HEK293T (cell line): ENCODE measurements at regions not wholly inside any gene's neighbourhood (a gene's known extent, or its start where the extent isn't known, plus 50 kb on each side); places are given as distances from the start of the nearest gene placed in this dataset.
"Not testable (repeated sequence)": the region's sequence is repeated elsewhere in the genome, so short reads cannot be mapped to it uniquely, and the experiment has no call there.

Source experiments
- BHLHE40 ChIP-seq: fragments of 450-650 bp; IDR thresholded peaks from 2 replicates; pipeline ENCODE4 v1.6.1; 2016; ENCODE audit warnings: mild to moderate bottlenecking, moderate library complexity, borderline replicate concordance
- FOXM1 ChIP-seq: fragments of 450-650 bp; IDR thresholded peaks from 2 replicates; pipeline ENCODE4 v1.6.1; 2017; ENCODE audit warnings: mild to moderate bottlenecking, borderline replicate concordance
- NFRKB ChIP-seq: fragments of 450-650 bp; IDR thresholded peaks from 2 replicates; pipeline ENCODE4 v1.6.1; 2016; ENCODE audit warnings: mild to moderate bottlenecking, moderate library complexity
- TARDBP ChIP-seq: fragments of 450-650 bp; IDR thresholded peaks from 2 replicates; pipeline ENCODE4 v1.6.1; 2016

- not testable (repeated sequence) for TF ChIP-seq TARDBP, BHLHE40, FOXM1, NFRKB
These were observed 719.6 kb upstream of the CDH18 start for GRCh38 chr5:20707634-20708033.
